Activated CD8-positive, alpha-beta T cell treated with anti-CD3 and anti-CD28 coated beads for 36 hours (primary cell): ENCODE measurements at regions not wholly inside any gene's neighbourhood (a gene's known extent, or its start where the extent isn't known, plus 50 kb on each side); places are given as distances from the start of the nearest gene placed in this dataset.

Experiments used
- ATAC-seq: fragments of 200-7000 bp; cut with Tn5 transposase; one replicate; pipeline ENCODE4 v1.10.0; 2021; ENCODE audit warnings: mild to moderate bottlenecking, moderate library complexity
- CTCF ChIA-PET: fragments of 350-600 bp; sonication (Branson Sonifier 250); formaldehyde crosslinking; loops from one replicate; lab custom pipeline; 2021; ENCODE audit warnings: antibody characterized with exemption; lab: Charles Lee
- POLR2A ChIA-PET: fragments of 350-600 bp; sonication (Branson Sonifier 250); formaldehyde crosslinking; loops from one replicate; lab custom pipeline; 2021; ENCODE audit warnings: antibody characterized with exemption; lab: Charles Lee
- DNase-seq: peaks from one replicate; pipeline ENCODE4 v3.0.0-alpha.2; 2020
- H3K27ac Mint-ChIP-seq: one replicate; pipeline ENCODE4 v1.8.0; 2021; ENCODE audit warnings: mild to moderate bottlenecking, mixed read lengths
- H3K27me3 Mint-ChIP-seq: one replicate; pipeline ENCODE4 v1.8.0; 2021; ENCODE audit warnings: mixed read lengths
- H3K36me3 Mint-ChIP-seq: one replicate; pipeline ENCODE4 v1.8.0; 2021; ENCODE audit warnings: low read depth, mixed read lengths
- H3K4me1 Mint-ChIP-seq: one replicate; pipeline ENCODE4 v1.8.0; 2021; ENCODE audit warnings: low read depth, mixed read lengths
- H3K4me3 Mint-ChIP-seq: one replicate; pipeline ENCODE4 v1.8.0; 2021; ENCODE audit warnings: mild to moderate bottlenecking, moderate library complexity, mixed read lengths
- H3K9me3 Mint-ChIP-seq: one replicate; pipeline ENCODE4 v1.8.0; 2021; ENCODE audit warnings: mixed read lengths
- intact Hi-C: fragments of 100-400 bp; cut with micrococcal nuclease; formaldehyde crosslinking; loops from one replicate; pipeline ENCODE4 v1.10.0; 2022
- TF ChIP-seq, protein P1 (sequence below): fragments of 200-600 bp; IDR thresholded peaks from one replicate; pipeline ENCODE4 v1.8.0; 2022; ENCODE audit warnings: antibody characterized with exemption, mild to moderate bottlenecking

DNA sequence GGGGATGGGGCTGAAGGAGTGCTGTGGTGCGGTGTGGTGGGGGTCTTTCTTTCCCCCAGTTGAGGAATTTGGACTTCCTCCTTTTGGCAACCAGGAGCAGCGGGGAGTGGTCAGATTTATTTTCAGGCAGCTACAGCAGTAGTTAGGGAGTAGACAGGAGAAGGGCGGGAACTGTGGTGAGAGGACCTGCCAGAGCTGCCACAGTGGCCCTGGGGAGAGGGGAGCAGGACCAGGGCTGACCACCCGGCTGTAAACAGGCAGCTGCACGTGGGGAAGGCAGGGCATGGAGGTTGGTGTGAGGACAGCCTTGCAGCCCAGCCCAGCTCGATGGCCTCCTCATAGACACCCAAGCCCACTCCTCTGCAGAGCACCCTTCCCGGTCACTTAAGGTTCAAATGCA lies 197.2 kb downstream of the GLI2 start:
- no peaks in the 10 kb centered on the region for H3K9me3 Mint-ChIP-seq
- no peaks in the 10 kb centered on the region for H3K4me1 Mint-ChIP-seq
- intact Hi-C loops = no loop called here
- H3K4me3 Mint-ChIP-seq = no peak overlapping the region
- no peaks in the 10 kb centered on the region for H3K27me3 Mint-ChIP-seq
- ChIA-PET POLR2A (no interaction called here), CTCF (no interaction called here)
- TF ChIP-seq, protein P1, sequence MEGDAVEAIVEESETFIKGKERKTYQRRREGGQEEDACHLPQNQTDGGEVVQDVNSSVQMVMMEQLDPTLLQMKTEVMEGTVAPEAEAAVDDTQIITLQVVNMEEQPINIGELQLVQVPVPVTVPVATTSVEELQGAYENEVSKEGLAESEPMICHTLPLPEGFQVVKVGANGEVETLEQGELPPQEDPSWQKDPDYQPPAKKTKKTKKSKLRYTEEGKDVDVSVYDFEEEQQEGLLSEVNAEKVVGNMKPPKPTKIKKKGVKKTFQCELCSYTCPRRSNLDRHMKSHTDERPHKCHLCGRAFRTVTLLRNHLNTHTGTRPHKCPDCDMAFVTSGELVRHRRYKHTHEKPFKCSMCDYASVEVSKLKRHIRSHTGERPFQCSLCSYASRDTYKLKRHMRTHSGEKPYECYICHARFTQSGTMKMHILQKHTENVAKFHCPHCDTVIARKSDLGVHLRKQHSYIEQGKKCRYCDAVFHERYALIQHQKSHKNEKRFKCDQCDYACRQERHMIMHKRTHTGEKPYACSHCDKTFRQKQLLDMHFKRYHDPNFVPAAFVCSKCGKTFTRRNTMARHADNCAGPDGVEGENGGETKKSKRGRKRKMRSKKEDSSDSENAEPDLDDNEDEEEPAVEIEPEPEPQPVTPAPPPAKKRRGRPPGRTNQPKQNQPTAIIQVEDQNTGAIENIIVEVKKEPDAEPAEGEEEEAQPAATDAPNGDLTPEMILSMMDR = no peak
- H3K36me3 Mint-ChIP-seq = no peaks in the 10 kb centered on the region
- no peak overlapping the region for H3K27ac Mint-ChIP-seq
- ATAC-seq = no peak
- DNase-seq = no peak

DNA sequence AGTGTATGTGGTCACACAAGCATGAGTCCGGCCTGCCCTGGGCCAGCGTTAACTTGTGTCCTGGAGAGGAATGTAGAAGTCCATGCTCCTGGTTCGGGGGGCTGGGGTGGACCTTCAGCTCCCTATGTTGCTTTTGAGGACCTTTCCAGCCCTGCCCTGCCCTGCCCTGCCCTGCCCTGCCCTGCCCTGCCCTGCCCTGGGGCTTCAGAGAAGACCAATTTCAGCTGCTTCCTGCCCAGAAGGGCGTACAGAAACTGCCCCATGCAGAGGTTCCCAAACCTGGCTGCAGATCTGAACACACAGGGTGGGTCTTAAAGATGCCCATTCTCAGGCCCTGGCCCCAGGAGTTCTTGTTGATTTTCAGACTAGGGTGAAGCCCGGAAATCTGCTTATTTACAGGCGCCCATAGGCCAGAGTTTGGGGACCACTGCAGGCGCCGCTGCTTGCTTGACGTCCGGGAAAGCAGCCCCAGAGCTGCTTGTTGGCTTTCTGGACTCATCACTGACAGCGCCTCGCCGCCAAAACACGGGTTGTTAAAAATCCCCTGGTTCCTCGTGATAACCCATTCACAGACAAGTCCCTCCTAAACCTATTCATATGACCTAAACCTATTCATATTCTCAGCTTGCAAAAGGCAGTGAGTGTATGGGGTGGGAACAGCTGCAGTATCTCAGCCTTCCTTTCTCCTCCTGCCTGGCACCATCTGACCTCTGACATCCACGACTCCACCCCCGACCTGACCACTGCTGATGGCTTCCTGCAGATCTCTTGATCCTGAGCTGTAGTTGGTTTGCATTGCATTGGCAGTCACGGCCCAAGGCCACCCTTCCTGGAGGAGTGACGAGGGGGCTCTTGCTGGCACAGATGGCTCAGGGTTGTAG lies 198.3 kb downstream of the GLI2 start:
- POLR2A ChIA-PET = no interaction called here
- TF ChIP-seq, protein P1 = no peak
- no peaks in the 10 kb centered on the region for H3K36me3 Mint-ChIP-seq
- no peak overlapping the region for H3K27ac Mint-ChIP-seq
- CTCF ChIA-PET = no interaction called here
- H3K4me3 Mint-ChIP-seq = no peak overlapping the region
- no peak for ATAC-seq
- no peaks in the 10 kb centered on the region for H3K9me3 Mint-ChIP-seq
- no peaks in the 10 kb centered on the region for H3K27me3 Mint-ChIP-seq
- DNase-seq = no peak
- intact Hi-C loops = no loop called here
- H3K4me1 Mint-ChIP-seq = no peaks in the 10 kb centered on the region

DNA sequence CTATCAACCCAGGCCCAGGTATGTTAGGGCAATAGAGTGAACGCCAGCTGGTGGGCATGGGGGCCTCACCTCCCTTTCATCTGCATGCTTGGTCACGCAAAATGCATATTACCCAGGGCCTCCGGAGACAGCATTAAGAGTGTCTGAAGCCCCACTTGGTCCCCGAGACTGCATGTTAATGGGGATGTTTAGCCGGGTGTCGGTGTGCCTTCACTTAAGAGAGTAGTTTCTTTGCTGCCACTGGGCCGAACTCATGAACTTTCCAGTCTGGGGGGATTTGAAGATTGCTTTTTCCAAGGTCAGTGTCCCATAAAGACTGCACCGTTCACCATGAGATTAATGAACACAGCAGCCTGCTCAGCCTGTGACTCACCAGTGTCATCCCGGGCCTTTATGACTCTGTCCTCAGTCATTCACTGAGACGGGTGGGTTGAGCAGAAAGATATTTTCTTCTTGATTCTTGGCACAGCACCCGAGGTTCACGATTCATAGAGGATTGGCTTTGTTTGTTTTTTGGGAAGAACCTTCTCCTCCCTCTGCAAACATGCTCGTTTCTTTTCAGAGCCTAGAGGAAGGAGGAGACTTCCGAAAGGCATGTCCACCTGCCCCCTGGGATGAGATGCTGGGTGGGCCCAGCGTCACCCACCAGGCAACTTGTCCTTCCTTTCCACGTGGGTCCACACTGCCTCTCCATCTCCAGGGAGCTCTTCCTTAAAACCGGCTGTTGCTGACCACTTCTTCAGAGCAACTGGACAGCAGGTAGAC lies 199.1 kb downstream of the GLI2 start:
- ChIA-PET CTCF (no interaction called here), POLR2A (no interaction called here)
- Mint-ChIP-seq H3K9me3 (no peaks in the 10 kb centered on the region), H3K36me3 (no peaks in the 10 kb centered on the region), H3K27me3 (no peaks in the 10 kb centered on the region), H3K4me1 (no peaks in the 10 kb centered on the region), H3K4me3 (no peak overlapping the region), H3K27ac (no peak overlapping the region)
- ATAC-seq (no peak), DNase-seq (no peak)
- intact Hi-C loops = no loop called here
- TF ChIP-seq, protein P1 = no peak

DNA sequence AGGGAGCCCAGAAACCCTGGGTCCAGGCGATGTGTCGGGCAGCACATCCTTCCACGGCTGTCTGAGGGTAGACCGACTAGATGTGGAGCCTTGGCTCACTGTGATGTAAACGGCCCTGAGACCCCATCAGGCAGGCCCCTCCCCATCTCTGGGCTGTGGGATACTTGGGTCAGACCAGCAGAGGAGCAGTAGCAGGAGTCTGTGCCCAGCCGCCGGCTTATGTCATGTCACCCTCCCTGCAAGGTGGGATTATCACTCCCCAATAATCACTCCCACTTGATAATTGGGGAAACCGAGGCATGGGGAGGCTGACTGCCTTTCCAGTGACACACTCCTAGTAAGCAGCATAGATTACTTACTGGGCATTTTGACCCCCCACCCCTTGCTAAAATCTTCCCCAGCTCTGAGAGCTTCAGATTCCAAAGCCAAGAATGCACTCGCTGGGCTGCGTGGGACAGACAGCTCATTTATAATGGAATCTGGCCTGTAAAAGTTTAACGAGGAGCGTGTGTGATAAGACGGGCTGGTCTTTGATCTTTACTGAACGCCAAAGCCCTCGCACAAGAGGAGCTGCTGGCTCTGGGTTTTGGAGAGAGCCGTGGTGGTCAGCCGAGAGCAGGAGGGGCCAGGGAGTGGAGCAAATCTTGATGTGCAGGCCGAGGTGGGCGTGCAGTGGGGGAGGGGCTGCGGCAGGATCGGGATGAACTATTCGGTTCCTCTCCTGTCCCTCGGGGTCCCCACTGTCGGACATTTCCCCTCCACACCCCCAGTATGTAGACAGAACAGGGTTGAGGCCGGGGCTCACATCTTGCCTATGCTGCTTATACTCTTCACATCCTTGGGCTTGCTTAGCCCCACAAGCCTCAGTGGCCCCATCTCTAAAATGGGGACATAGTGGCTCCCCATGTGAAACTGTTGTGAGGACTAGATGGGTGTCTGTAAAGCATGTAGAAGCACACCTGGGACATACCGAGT lies 200.0 kb downstream of the GLI2 start:
- no peaks in the 10 kb centered on the region for H3K36me3 Mint-ChIP-seq
- no peak for DNase-seq
- no peaks in the 10 kb centered on the region for H3K27me3 Mint-ChIP-seq
- intact Hi-C loops = no loop called here
- no peaks in the 10 kb centered on the region for H3K9me3 Mint-ChIP-seq
- no peak overlapping the region for H3K27ac Mint-ChIP-seq
- ChIA-PET POLR2A (no interaction called here), CTCF (no interaction called here)
- ATAC-seq = no peak
- H3K4me1 Mint-ChIP-seq = no peaks in the 10 kb centered on the region
- TF ChIP-seq, protein P1 = no peak
- no peak overlapping the region for H3K4me3 Mint-ChIP-seq
